LoVo (cell line): ENCODE measurements at regions not wholly inside any gene's neighbourhood (a gene's known extent, or its start where the extent isn't known, plus 50 kb on each side); places are given as distances from the start of the nearest gene placed in this dataset.

Experiments used
- DNase-seq: peaks from one replicate; pipeline ENCODE4 v3.0.0-alpha.2; 2016; ENCODE audit warnings: low spot score

- no peak for DNase-seq
Measured at GRCh38 chr4:128527946-128528576, 240.4 kb upstream of the PGRMC2 start.

DNA sequence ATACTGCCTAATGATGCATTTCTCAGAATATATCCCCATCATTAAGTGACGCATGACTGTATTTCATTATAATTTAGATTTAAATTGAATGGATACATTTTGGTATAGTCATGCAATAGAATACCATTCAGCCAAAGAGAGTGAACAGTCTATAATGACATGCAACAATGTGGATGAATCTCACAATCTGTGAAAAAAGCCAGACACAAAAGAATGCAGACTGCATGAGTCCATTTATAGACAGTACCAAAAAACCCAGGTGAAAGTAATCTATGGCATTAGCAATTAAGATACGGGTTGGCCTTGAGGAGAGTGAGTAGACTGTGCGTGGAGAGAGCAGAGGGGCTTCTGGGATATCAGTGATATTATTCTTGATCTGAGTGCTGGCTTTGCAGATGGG lies 239.7 kb upstream of the PGRMC2 start:
- no peak for DNase-seq

- peak; percentile 33 for DNase-seq
Measured at GRCh38 chr4:128525992-128526630, 238.5 kb upstream of the PGRMC2 start.

DNA sequence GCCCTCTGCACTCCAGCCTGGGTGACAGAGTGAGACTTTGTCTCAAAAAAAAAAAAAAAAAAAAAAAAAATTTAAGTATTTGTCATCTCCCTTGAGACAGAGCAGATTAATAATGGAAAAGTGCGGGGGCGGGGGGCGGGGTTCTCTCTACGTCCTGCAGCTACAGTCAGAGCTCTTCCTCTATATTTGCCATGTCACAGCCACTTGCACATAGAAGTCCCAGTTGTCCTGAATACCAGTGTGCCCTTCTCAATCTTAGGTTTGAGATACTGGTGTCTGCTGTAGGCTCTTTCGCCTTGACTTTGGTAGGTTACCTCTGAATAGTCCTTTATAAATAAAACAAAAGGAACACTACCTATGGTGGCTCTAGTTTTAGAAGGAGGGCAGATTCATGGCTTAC lies 237.8 kb upstream of the PGRMC2 start:
- no peak for DNase-seq

DNA sequence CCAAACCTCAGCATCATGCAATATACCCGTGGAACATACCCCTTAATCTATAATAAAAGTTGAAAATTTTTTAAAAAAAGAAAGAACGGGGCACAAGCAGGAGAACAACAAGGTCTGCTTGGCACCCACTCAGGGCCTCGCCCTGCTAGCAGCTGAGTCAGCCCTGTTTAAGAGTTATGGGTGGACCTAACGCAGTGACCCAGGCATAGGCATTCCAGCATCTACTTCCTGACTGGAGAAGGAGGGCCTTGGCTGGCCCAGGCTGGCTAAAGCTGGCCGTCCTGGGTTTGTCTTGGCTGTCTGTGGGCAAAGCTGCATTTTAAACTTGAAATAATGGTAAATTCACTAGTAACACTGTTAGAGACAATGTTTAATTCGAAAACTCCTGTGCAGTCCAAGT lies 236.7 kb upstream of the PGRMC2 start:
- DNase-seq = peak; percentile 84

- peak; percentile 40 for DNase-seq
Measured at GRCh38 chr4:128521648-128522111, 234.1 kb upstream of the PGRMC2 start.

GRCh38 chr4:128521156-128521555 lies 233.5 kb upstream of the PGRMC2 start:
- DNase-seq = no peak

DNA sequence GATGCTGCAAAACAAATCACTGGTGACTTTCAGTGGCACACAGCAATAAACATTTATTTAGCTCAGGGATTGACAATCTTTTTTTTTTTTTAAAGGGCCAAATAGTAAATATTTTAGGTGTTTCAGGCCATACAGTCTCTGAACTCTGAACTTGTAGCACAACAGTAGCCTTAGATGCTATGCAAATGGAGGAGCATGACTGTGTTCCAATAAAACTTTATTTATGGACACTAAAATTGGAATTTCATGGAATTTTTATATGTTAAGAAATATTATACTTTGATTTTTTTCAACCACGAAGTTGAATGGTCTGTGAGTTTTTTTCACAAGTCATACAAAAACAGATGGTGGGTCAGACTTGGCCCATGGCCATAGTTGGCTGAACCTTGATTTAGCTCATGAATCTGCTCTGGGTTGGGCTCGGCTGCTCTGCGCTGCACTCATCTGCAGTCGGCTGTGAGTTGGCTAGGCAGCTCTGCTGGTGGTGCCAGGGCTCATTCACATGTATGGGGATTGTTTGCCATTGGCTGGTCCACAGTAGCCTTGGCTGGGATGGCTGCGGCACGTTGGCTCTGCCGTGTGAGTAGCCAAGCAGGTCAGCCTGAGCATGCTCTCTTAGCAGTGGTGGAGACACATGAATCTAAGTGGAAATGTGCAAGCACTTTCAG lies 231.7 kb upstream of the PGRMC2 start:
- no peak for DNase-seq

- DNase-seq = peak; percentile 70
Measured at GRCh38 chr4:128517739-128518510, 230.3 kb upstream of the PGRMC2 start.

DNA sequence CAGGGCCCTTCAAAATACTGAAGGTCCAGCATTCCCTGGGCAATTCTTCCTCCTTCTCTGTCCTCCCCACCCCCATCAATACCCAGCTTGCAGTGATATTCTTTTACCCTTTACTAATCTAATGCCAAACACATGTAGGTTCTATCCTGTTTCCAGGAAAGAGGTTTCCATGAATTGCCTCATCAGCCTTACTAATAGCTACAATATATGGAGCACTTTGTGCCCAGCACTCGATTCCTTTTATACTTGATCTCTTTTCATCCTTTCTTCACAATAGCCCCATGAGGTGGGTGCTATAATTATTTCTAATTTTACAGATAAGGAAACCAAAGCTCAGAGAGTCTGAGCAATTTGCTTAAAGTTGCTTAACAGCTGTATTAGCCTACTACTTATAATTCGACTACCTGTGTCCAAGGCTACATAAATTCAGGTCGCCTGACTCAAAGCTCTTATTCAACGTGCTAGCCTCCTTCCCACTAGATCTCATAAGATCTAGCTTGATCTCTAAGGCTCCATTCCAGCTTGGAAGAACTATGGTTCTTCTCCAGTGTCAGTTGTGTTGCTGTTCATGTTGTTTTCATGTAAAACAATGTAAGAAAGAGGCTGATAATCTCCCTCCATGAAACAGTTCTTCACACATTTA lies 229.6 kb upstream of the PGRMC2 start:
- no peak for DNase-seq

- DNase-seq = no peak
Measured at GRCh38 chr4:128516301-128516969, 228.8 kb upstream of the PGRMC2 start.

DNA sequence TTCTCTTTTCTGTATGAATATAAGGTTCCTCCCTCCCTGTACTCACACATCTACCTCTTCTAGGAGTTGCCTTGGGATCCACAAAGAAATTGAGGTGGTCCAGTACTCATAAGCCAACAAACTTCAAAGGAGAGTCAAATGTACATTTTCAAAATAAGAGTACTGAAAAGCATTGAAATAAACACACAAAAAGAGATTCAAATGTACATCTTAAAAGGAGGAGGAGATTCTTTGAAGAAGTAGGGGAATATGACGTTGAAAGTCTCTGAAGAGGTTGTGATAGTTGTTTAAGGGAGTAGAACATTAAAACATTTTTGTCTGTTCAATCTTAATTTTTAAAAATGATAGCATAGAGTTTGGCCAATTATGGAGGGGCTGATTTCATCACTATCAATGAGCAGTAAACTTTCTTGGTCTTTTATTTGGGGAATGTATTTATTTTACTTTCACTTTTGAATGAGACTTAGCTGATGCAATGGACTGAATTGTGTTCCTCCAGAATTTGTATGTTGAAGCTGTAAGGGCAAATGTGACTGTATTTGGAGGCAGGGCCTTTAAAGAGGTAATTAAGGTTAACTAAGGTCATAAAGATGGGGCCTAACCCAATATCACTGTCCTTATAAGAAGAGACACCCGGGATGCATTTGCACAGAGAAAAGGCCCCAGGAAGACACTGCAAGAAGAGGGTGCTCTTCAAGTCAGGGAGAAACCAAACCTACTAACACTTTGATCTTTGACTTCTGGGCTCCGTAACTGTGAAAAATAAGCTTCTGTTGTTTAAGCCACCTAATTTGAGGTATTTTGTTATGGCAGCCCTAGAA lies 226.3 kb upstream of the PGRMC2 start:
- no peak for DNase-seq

- no peak for DNase-seq
Measured at GRCh38 chr4:128512767-128513322, 225.2 kb upstream of the PGRMC2 start.

DNA sequence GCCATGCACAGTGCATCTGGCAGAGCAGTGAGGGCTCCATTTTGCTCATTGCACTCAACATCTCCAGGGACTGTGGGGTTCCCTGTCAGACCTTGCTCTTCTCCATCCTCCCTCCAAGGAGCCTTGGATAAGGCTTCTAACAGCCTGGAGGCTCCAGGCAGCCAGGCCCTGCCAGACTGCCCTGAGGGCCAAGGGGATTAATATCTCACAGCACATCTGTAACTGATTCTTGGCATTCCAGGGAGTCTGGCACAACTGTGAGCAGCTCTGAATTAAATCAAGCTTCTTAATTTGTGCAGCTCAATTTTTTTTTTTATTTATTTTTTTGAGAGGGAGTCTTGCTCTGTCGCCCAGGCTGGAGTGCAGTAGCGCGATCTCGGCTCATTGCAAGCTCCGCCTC lies 224.5 kb upstream of the PGRMC2 start:
- DNase-seq = no peak

DNA sequence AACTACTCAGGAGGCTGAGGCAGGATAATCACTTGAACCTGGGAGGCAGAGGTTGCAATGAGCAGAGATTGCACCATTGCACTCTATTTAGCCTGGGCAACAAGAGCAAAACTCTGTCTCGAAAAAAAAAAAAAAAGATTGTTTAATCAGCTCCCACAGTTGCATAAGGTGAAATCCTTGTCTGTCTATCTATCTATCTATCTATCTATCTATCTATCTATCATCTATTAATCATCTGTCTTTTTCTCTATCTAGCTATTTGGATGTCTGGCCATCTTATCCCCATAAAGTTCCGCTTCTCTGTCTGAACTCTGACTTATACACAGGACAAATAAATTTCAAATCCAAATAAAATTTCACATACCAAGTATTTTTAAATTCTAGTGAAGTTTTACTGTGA lies 223.2 kb upstream of the PGRMC2 start:
- no peak for DNase-seq

- DNase-seq = no peak
Measured at GRCh38 chr4:128502818-128503527, 215.4 kb upstream of the PGRMC2 start.

GRCh38 chr4:128501239-128501638 lies 213.6 kb upstream of the PGRMC2 start:
- no peak for DNase-seq

DNA sequence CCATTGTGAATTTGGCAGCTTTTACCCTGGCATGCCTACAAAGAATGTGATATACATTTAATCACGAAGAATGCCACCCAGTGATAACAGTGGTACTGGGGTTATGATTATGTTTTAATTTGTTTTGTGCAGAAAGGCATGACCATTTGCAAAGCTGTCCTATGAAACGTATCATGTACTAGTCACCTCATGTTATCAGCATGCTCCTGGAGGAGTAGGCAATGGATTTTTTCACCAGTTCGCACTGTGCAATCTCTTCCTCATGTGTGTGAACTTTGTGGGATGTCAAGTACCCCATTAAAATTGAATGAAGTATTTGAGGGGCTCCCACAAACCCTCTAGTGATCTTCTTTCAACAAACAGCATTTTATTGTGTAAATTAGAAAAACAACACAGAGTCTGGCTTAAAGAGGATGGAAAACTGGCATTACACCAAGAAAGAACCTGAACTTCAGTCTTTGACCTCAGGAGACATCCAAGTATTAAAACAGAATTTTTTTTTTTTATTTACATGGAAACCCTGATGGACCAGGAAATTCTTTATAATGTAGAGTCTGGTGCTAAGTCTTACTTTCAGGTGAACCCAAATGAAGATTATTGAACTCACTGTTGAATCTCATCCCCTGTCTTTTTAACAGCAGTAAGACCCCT lies 200.6 kb upstream of the PGRMC2 start:
- no peak for DNase-seq

- DNase-seq = no peak
Measured at GRCh38 chr4:128484896-128485295, 197.3 kb upstream of the PGRMC2 start.
